Fibroblast of the aortic adventitia (primary cell): ENCODE measurements at regions not wholly inside any gene's neighbourhood (a gene's known extent, or its start where the extent isn't known, plus 50 kb on each side); places are given as distances from the start of the nearest gene placed in this dataset.

Experiments
- DNase-seq: peaks from one replicate; pipeline ENCODE4 v3.0.0-alpha.2; 2010; ENCODE audit warnings: low read depth
- H3K4me3 ChIP-seq: 2 replicates; pipeline ENCODE4 v1.5.1; 2011; ENCODE audit warnings: low read depth, mild to moderate bottlenecking, control low read depth, low read length, moderate library complexity
- CTCF ChIP-seq: IDR thresholded peaks from 2 replicates; pipeline ENCODE4 v1.5.1; 2011; ENCODE audit warnings: mild to moderate bottlenecking, low read length, control low read depth, inconsistent platforms; ENCODE audit not compliant: insufficient read depth

DNA sequence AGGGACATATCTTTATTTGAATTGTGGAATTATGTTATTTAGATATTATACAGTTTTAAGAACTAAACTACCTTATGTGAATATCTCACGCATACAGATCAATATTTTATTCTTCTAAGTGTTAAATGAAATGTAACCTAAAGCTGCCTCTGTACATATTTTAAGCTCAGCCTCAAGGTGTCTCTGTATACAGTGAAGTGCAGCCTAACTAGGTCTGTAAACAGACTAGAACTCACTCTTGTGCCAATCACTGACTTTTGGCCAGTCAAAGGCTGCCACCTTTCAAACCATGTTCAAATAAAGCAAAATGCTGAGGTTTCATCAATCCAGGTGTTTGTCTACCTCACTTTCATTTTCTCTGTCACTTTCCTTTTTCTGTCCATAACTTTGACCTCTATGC, 1074.5 kb upstream of the PRKX start:
- no peak for TF ChIP-seq CTCF
- DNase-seq, result no peak
- no peak overlapping the region for H3K4me3 ChIP-seq

DNA sequence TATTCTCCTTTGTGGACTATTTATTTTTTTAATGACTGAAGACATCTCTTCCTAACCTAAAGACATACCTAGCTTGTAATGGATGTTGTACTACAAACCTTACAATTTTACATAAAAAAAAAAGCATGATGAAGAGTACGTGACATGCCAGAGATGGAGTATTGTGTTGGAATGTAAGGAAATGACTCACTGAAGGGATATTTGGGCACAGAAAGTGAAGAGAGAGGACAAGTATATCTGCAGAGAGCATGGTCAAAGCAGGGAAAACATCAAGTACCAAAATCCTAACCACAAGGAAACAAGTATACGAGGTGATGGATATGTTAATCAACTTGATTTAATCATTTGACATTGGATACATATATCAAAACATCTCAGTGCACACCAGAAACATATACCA, 1051.4 kb upstream of the PRKX start:
- DNase-seq, result no peak
- H3K4me3 ChIP-seq, result no peak overlapping the region
- TF ChIP-seq CTCF, result no peak

- H3K4me3 ChIP-seq, result no peak overlapping the region
- TF ChIP-seq CTCF, result no peak
- DNase-seq, result no peak
Observed at GRCh38 chrX:4762196-4762595, 1048.7 kb upstream of the PRKX start.

GRCh38 chrX:4754878-4755604, 1041.6 kb upstream of the PRKX start:
- no peak overlapping the region for H3K4me3 ChIP-seq
- no peak for TF ChIP-seq CTCF
- DNase-seq, result no peak

DNA sequence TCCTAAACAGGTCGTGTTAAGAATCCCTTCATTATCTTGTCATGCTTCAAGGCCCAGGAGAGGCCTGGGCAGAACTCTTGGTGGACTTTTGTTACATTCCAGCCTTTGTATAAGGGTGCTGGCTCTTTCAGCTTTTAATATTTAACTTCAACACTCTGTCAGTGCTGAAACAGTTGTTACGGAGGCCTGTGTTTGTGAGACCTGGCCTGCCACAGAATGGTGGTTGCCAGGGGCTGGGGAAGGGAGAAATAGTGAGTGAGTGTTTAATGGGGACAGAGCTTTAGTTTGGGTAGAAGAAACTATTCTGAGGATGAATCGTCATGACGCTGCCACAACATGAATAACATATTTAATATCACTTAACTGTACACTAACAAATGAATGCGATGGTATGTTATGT, 1027.6 kb upstream of the PRKX start:
- no peak overlapping the region for H3K4me3 ChIP-seq
- DNase-seq, result no peak
- TF ChIP-seq CTCF, result no peak

DNA sequence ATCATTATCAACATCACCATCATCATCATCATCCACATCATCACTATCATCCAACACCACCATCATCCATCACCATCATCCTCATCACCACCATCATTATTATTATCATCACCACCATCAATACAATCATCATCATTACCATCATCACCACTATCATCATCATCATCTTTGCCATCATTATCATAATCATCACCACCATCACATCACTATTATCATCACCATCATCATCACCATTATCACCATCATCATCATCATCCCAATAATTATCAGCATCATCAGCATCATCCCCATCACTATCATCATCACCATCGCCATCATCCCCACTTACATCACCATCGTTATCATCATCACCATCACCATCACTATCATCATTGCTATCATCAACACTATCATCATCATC, 1021.9 kb upstream of the PRKX start:
- no peak for TF ChIP-seq CTCF
- no peak overlapping the region for H3K4me3 ChIP-seq
- DNase-seq, result no peak
